ENCODE measurements at regions not wholly inside any gene's neighbourhood (a gene's known extent, or its start where the extent isn't known, plus 50 kb on each side); places are given as distances from the start of the nearest gene placed in this dataset.

DNA sequence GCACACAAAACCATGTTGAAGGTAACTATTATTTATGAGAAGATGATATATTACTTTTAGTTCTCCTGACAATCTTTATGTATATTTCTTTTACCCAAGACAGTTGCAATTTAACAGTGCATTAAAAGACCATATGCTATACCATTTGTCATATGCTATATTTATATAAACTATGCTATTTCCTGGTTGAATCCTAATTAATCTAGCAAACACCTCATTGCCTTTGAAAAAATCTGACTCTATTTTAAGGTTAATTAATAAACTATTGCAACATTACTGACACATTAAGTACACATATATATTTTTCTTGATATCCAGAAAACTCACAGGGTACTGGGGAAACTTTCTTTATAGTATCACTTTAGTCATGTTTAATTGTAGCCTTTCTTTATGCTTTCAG, 649.4 kb upstream of the PCDH20 start:
- H4K20me1 ChIP-seq (ENCODE audit: insufficient read depth, low read length), result no peaks in the 10 kb centered on the region
- H3K36me3 ChIP-seq (replicated peaks; ENCODE audit: insufficient read depth, low read length), result no peaks in the 10 kb centered on the region
- H3K4me3 ChIP-seq (ENCODE audit: low read length), result no peak overlapping the region
- H3K4me2 ChIP-seq (ENCODE audit: low read depth, low read length), result no peak overlapping the region
- H3K27me3 ChIP-seq (replicated peaks; ENCODE audit: insufficient read depth, low read length), result no peaks in the 10 kb centered on the region
- H3K4me1 ChIP-seq (ENCODE audit: low read length), result no peaks in the 10 kb centered on the region
- no peaks in the 10 kb centered on the region for H3K9me2 ChIP-seq (replicated peaks; ENCODE audit: insufficient read depth, low read length)
- no peaks in the 10 kb centered on the region for H3F3A ChIP-seq (ENCODE audit: insufficient read depth, low read length)
- TF ChIP-seq EZH2 (optimal IDR thresholded peaks at IDR 0.05; ENCODE audit: low read depth, low read length) (no peak), EZH2phosphoT487 (IDR thresholded peaks at IDR 0.05; ENCODE audit: low read length) (no peak)
- no peak for DNase-seq
- H2AFZ ChIP-seq (ENCODE audit: low read length), result no peak overlapping the region
- H3K79me2 ChIP-seq (ENCODE audit: low read length), result no peaks in the 10 kb centered on the region
- H3K9me3 ChIP-seq (replicated peaks; ENCODE audit: insufficient read depth, low read length), result no peaks in the 10 kb centered on the region
- H3K27ac ChIP-seq (ENCODE audit: low read length), result no peak overlapping the region
- H3K9ac ChIP-seq (ENCODE audit: low read length), result no peak overlapping the region

DNA sequence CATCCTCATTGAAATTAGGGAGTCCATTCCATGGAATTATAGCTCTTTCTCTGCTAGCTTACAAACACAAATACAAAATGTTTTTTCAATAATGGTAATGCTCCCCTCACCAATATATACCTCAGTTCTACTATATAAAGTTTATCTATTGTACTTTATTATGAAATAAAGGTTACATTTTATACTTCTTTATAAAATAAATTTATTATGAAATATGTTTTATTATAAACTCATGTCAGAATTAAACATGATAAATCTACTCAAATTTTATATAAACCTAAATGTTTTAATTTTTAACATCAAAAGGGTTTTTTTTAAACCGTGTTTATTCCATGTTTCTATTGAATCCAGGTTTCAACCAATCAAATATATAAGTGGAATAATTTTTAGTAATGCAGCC, 646.1 kb upstream of the PCDH20 start:
- no peaks in the 10 kb centered on the region for H3F3A ChIP-seq (ENCODE audit: insufficient read depth, low read length)
- H3K9ac ChIP-seq (ENCODE audit: low read length), result no peak overlapping the region
- no peaks in the 10 kb centered on the region for H3K9me2 ChIP-seq (replicated peaks; ENCODE audit: insufficient read depth, low read length)
- no peak overlapping the region for H3K27ac ChIP-seq (ENCODE audit: low read length)
- H3K4me2 ChIP-seq (ENCODE audit: low read depth, low read length), result no peak overlapping the region
- no peaks in the 10 kb centered on the region for H3K9me3 ChIP-seq (replicated peaks; ENCODE audit: insufficient read depth, low read length)
- no peaks in the 10 kb centered on the region for H3K4me1 ChIP-seq (ENCODE audit: low read length)
- no peak for TF ChIP-seq EZH2 (optimal IDR thresholded peaks at IDR 0.05; ENCODE audit: low read depth, low read length)
- TF ChIP-seq EZH2phosphoT487 (IDR thresholded peaks at IDR 0.05; ENCODE audit: low read length), result no peak
- TF ChIP-seq, protein P1, sequence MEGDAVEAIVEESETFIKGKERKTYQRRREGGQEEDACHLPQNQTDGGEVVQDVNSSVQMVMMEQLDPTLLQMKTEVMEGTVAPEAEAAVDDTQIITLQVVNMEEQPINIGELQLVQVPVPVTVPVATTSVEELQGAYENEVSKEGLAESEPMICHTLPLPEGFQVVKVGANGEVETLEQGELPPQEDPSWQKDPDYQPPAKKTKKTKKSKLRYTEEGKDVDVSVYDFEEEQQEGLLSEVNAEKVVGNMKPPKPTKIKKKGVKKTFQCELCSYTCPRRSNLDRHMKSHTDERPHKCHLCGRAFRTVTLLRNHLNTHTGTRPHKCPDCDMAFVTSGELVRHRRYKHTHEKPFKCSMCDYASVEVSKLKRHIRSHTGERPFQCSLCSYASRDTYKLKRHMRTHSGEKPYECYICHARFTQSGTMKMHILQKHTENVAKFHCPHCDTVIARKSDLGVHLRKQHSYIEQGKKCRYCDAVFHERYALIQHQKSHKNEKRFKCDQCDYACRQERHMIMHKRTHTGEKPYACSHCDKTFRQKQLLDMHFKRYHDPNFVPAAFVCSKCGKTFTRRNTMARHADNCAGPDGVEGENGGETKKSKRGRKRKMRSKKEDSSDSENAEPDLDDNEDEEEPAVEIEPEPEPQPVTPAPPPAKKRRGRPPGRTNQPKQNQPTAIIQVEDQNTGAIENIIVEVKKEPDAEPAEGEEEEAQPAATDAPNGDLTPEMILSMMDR (IDR thresholded peaks at IDR 0.05; ENCODE audit: low read length), result no peak
- no peak overlapping the region for H3K4me3 ChIP-seq (ENCODE audit: low read length)
- no peaks in the 10 kb centered on the region for H3K79me2 ChIP-seq (ENCODE audit: low read length)
- H3K27me3 ChIP-seq (replicated peaks; ENCODE audit: insufficient read depth, low read length), result no peaks in the 10 kb centered on the region
- DNase-seq, result no peak
- H4K20me1 ChIP-seq (ENCODE audit: insufficient read depth, low read length), result no peaks in the 10 kb centered on the region
- H3K36me3 ChIP-seq (replicated peaks; ENCODE audit: insufficient read depth, low read length), result no peaks in the 10 kb centered on the region
- no peak overlapping the region for H2AFZ ChIP-seq (ENCODE audit: low read length)

DNA sequence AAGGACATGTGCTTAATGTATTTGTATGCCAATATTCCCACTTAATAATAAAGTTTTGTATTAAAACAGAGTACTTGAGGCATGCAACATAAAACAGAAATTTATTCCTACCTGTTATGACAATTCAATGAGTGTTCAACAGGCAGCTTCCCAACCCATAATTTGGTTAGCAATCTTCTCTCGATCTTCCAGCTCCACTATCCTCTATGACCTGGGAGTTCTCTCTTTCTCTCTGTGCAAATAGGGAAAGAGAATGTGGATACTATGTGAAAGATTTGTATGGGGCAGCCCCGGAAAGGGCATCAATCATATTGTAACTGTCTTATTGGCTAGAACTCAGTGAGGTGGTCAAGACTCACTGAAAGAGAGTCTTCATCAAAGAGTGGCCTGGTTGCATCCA, 644.9 kb upstream of the PCDH20 start:
- Histone ChIP-seq H3K4me1 (ENCODE audit: low read length) (no peaks in the 10 kb centered on the region), H3K9me2 (replicated peaks; ENCODE audit: insufficient read depth, low read length) (no peaks in the 10 kb centered on the region), H3K79me2 (ENCODE audit: low read length) (no peaks in the 10 kb centered on the region), H4K20me1 (ENCODE audit: insufficient read depth, low read length) (no peaks in the 10 kb centered on the region), H3K9me3 (replicated peaks; ENCODE audit: insufficient read depth, low read length) (no peaks in the 10 kb centered on the region), H3K36me3 (replicated peaks; ENCODE audit: insufficient read depth, low read length) (no peaks in the 10 kb centered on the region), H3K27ac (ENCODE audit: low read length) (no peak overlapping the region), H3K4me2 (ENCODE audit: low read depth, low read length) (no peak overlapping the region), H3K4me3 (ENCODE audit: low read length) (no peak overlapping the region), H3K9ac (ENCODE audit: low read length) (no peak overlapping the region), H2AFZ (ENCODE audit: low read length) (no peak overlapping the region), H3K27me3 (replicated peaks; ENCODE audit: insufficient read depth, low read length) (no peaks in the 10 kb centered on the region), H3F3A (ENCODE audit: insufficient read depth, low read length) (no peaks in the 10 kb centered on the region)
- no peak for DNase-seq
- no peak for TF ChIP-seq EZH2 (optimal IDR thresholded peaks at IDR 0.05; ENCODE audit: low read depth, low read length)
- TF ChIP-seq, protein P1 (IDR thresholded peaks at IDR 0.05; ENCODE audit: low read length), result no peak
- TF ChIP-seq EZH2phosphoT487 (IDR thresholded peaks at IDR 0.05; ENCODE audit: low read length), result no peak

DNA sequence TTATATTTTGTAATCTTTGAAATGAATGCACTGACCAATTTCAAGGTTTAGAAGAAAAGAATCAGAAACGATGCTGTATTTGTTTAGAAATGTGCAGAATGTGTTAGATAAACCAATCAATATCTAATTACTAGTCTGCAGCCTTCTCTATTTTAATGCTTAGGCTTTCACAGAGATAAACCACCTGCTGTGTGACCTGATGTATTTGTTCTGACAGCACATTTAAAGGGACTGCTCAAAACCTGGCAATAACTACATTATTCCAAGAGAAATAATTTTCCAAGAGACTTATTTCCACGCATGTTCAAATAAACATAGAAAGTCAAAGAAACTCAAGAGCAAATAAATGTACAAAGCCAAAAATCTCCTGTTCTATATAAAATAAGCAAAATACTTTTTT, 641.6 kb upstream of the PCDH20 start:
- Histone ChIP-seq H3K4me1 (ENCODE audit: low read length) (no peaks in the 10 kb centered on the region), H3K9me3 (replicated peaks; ENCODE audit: insufficient read depth, low read length) (no peaks in the 10 kb centered on the region), H3K4me3 (ENCODE audit: low read length) (no peak overlapping the region), H3K27ac (ENCODE audit: low read length) (no peak overlapping the region), H3F3A (ENCODE audit: insufficient read depth, low read length) (no peaks in the 10 kb centered on the region), H3K4me2 (ENCODE audit: low read depth, low read length) (no peak overlapping the region), H3K9ac (ENCODE audit: low read length) (no peak overlapping the region), H3K9me2 (replicated peaks; ENCODE audit: insufficient read depth, low read length) (no peaks in the 10 kb centered on the region), H2AFZ (ENCODE audit: low read length) (no peak overlapping the region), H4K20me1 (ENCODE audit: insufficient read depth, low read length) (no peaks in the 10 kb centered on the region), H3K27me3 (replicated peaks; ENCODE audit: insufficient read depth, low read length) (no peaks in the 10 kb centered on the region), H3K79me2 (ENCODE audit: low read length) (no peaks in the 10 kb centered on the region), H3K36me3 (replicated peaks; ENCODE audit: insufficient read depth, low read length) (no peaks in the 10 kb centered on the region)
- DNase-seq, result no peak
- TF ChIP-seq EZH2phosphoT487 (IDR thresholded peaks at IDR 0.05; ENCODE audit: low read length), result no peak
- TF ChIP-seq, protein P1 (IDR thresholded peaks at IDR 0.05; ENCODE audit: low read length), result no peak
- TF ChIP-seq EZH2 (optimal IDR thresholded peaks at IDR 0.05; ENCODE audit: low read depth, low read length), result no peak

All from MM.1S (cell line).